Left lung (tissue), 4 donors: ENCODE measurements at regions not wholly inside any gene's neighbourhood (a gene's known extent, or its start where the extent isn't known, plus 50 kb on each side); places are given as distances from the start of the nearest gene placed in this dataset.

ENCODE experiments used
- ATAC-seq: fragments of 200-7000 bp; cut with Tn5 transposase; one replicate; pipeline ENCODE4 v1.9.1; 2020; ENCODE audit warnings: moderate library complexity
- DNase-seq, 4 donors: peaks; one replicate each; pipeline ENCODE4 v3.0.0-alpha.2; 2013 to 2020
- H3K27ac ChIP-seq, 2 donors: fragments of 200-600 bp; sonication (generic) in 1 of 2; one replicate each; pipeline versions ENCODE4 v1.5.0 to v1.8.0; 2020 to 2021
- H3K27me3 ChIP-seq, 2 donors: fragments of 200-600 bp; sonication (generic) in 1 of 2; one replicate each; pipeline versions ENCODE4 v1.5.0 to v1.8.0; 2020 to 2021
- H3K36me3 ChIP-seq, 2 donors: fragments of 200-600 bp; sonication (generic) in 1 of 2; one replicate each; pipeline versions ENCODE4 v1.5.0 to v1.8.0; 2020 to 2021
- H3K4me1 ChIP-seq, 2 donors: fragments of 200-600 bp; one replicate each; pipeline ENCODE4 v1.8.0; 2021
- H3K4me3 ChIP-seq, 2 donors: fragments of 200-600 bp; sonication (generic) in 1 of 2; one replicate each; pipeline versions ENCODE4 v1.5.0 to v1.8.0; 2020 to 2021; ENCODE audit warnings: mild to moderate bottlenecking in 1 of 2
- H3K9me3 ChIP-seq, 2 donors: fragments of 200-600 bp; sonication (generic) in 1 of 2; one replicate each; pipeline versions ENCODE4 v1.5.0 to v1.8.0; 2020 to 2021
- CTCF ChIP-seq, 2 donors: fragments of 200-600 bp; sonication (generic) in 1 of 2; IDR thresholded peaks; one replicate each; pipeline versions ENCODE4 v1.5.0 to v1.8.0; 2021; ENCODE audit warnings: antibody characterized with exemption in 2 of 2
- intact Hi-C, 2 donors: fragments of 100-400 bp; cut with DNase I; formaldehyde crosslinking; loops; one replicate each; pipeline versions ENCODE4 v1.11.2 to v1.14.2; 2022
- donor health status: DM: no; HTN: yes; CAD: no.
- donor health status: DM: no; HTN: no; CAD: no.

GRCh38 chr6:151682922-151683321, 124.6 kb upstream of the ESR1 start:
- H3K4me3 ChIP-seq: no peak overlapping the region

DNA sequence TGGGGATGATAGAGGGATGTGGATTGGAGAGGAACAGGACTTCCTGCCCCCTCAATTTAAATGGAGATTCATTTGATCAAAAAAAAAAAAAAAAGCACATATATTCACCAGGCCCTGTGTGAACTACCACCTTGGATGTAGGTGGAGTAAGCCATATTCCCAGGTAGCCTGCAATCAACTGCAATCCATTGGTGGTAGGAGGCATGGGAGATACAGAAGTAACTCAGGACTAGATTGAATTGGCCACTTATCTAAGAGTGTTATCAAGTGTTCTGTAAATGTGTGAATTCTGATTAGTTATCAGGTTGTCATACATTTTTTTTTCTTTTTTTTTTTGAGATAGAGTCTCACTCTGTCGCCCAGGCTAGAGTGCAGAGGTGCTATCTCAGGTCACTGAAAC, 124.1 kb upstream of the ESR1 start:
- DNase-seq: no peak
- no peak for TF ChIP-seq CTCF (IDR thresholded peaks at IDR 0.05)
- intact Hi-C loops: no loop called here
- Histone ChIP-seq H3K27me3 (no peaks in the 10 kb centered on the region), H3K27ac (no peak overlapping the region), H3K4me3 (no peak overlapping the region), H3K36me3 (no peaks in the 10 kb centered on the region), H3K4me1 (peaks cover 4 to 13% of the 10 kb centered on the region in 2 donors), H3K9me3 (no peaks in the 10 kb centered on the region)
- no peak for ATAC-seq

More at GRCh38 chr6:151682922-151683321, 124.6 kb upstream of the ESR1 start:
- DNase-seq (no peak), ATAC-seq (no peak)
- intact Hi-C loops: no loop called here
- H3K9me3 ChIP-seq: no peaks in the 10 kb centered on the region
- no peak for TF ChIP-seq CTCF (IDR thresholded peaks at IDR 0.05)
- H3K4me1 ChIP-seq: peaks cover 4 to 13% of the 10 kb centered on the region in 2 donors
- no peak overlapping the region for H3K27ac ChIP-seq
- no peaks in the 10 kb centered on the region for H3K36me3 ChIP-seq
- H3K27me3 ChIP-seq: no peaks in the 10 kb centered on the region

DNA sequence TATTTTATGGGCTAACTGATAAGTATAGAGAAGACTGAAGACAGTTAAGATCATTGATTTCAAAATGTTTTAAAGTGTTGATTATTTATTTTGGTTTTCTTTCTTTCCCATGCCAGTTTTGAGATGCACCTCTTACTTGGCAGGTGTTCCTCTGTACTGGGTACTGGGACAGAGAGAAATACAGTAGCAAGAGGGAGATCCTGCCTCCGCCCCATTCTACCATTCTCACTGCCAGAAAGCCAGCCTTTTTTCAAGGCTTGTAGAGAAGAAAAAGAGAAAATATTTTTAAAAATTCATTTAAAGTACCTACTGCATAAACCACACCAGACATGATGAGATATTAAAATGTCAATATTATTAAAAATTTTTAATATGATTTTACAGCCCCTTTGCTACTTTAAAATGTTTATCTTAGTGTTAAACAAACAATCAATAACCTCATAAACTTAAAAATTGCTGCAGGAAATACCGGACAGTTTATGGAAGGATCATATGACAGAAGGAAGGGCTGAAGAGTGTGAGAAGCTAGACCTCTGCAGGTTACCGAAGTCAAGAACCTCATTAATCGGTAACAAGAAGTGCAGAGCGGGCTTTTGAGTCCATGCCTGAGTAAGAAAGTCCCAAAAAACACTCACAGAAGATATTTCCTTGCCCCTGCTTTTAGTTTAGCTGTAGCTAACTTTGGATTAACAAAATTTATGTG, 117.8 kb upstream of the ESR1 start:
- no peak overlapping the region for H3K27ac ChIP-seq
- H3K4me1 ChIP-seq: no peaks in the 10 kb centered on the region
- no peak overlapping the region for H3K4me3 ChIP-seq
- H3K9me3 ChIP-seq: no peaks in the 10 kb centered on the region
- ATAC-seq (no peak), DNase-seq (no peak)
- H3K36me3 ChIP-seq: no peaks in the 10 kb centered on the region
- no peak for TF ChIP-seq CTCF (IDR thresholded peaks at IDR 0.05)
- intact Hi-C loops: no loop called here
- no peaks in the 10 kb centered on the region for H3K27me3 ChIP-seq

- no peaks in the 10 kb centered on the region for H3K36me3 ChIP-seq
- no peaks in the 10 kb centered on the region for H3K27me3 ChIP-seq
- no peaks in the 10 kb centered on the region for H3K9me3 ChIP-seq
- peak overlapping the region; percentile 65 to 81 for H3K27ac ChIP-seq
- H3K4me3 ChIP-seq: peak overlapping the region in 1 of 2 donors; percentile 13
- H3K4me1 ChIP-seq: no peaks in the 10 kb centered on the region
- ATAC-seq: peak; percentile 74
- DNase-seq: no peak
- intact Hi-C loops: no loop called here
- no peak for TF ChIP-seq CTCF (IDR thresholded peaks at IDR 0.05)
Measured at GRCh38 chr6:151690303-151690702, 117.2 kb upstream of the ESR1 start.

GRCh38 chr6:151690768-151691562, 116.5 kb upstream of the ESR1 start:
- Histone ChIP-seq H3K27ac (peak overlapping the region; percentile 65 to 81), H3K9me3 (no peaks in the 10 kb centered on the region), H3K36me3 (no peaks in the 10 kb centered on the region), H3K4me1 (no peaks in the 10 kb centered on the region), H3K27me3 (no peaks in the 10 kb centered on the region), H3K4me3 (peak overlapping the region in 1 of 2 donors; percentile 13)
- intact Hi-C loops: no loop called here
- DNase-seq: no peak
- no peak for TF ChIP-seq CTCF (IDR thresholded peaks at IDR 0.05)
- peak; percentile 83 for ATAC-seq
